Activated CD4-positive, CD25-positive, alpha-beta regulatory T cell treated with anti-CD3 and anti-CD28 coated beads, Interleukin-2, amount 50 U/mL, for 72 hours (primary cell): ENCODE measurements at regions not wholly inside any gene's neighbourhood (a gene's known extent, or its start where the extent isn't known, plus 50 kb on each side); places are given as distances from the start of the nearest gene placed in this dataset.

Experiments used
- DNase-seq: peaks from one replicate; pipeline ENCODE4 v3.0.0; 2021

- DNase-seq, result no peak
These were observed 248.5 kb downstream of the HAUS1 start for GRCh38 chr18:46352520-46353250.

GRCh38 chr18:46353460-46353859 is 249.3 kb downstream of the HAUS1 start:
- no peak for DNase-seq

GRCh38 chr18:46356278-46357033 is 252.3 kb downstream of the HAUS1 start:
- no peak for DNase-seq

- DNase-seq, result no peak
These were observed 256.0 kb downstream of the HAUS1 start for GRCh38 chr18:46360102-46360699.

GRCh38 chr18:46360866-46361265 is 256.7 kb downstream of the HAUS1 start:
- DNase-seq, result no peak

GRCh38 chr18:46362533-46362932 is 258.3 kb downstream of the HAUS1 start:
- no peak for DNase-seq

- no peak for DNase-seq
These were observed 259.9 kb downstream of the HAUS1 start for GRCh38 chr18:46364048-46364447.

GRCh38 chr18:46366201-46366600 is 262.0 kb downstream of the HAUS1 start:
- no peak for DNase-seq

- DNase-seq, result no peak
These were observed 262.7 kb downstream of the HAUS1 start for GRCh38 chr18:46366751-46367376.

GRCh38 chr18:46369323-46369722 is 265.1 kb downstream of the HAUS1 start:
- DNase-seq, result no peak

GRCh38 chr18:46370898-46371297 is 266.7 kb downstream of the HAUS1 start:
- DNase-seq, result no peak

- no peak for DNase-seq
These were observed 268.5 kb downstream of the HAUS1 start for GRCh38 chr18:46372670-46373069.

- DNase-seq, result no peak
These were observed 268.9 kb downstream of the HAUS1 start for GRCh38 chr18:46373131-46373530.

- no peak for DNase-seq
These were observed 269.6 kb downstream of the HAUS1 start for GRCh38 chr18:46373791-46374190.

- no peak for DNase-seq
These were observed 270.7 kb downstream of the HAUS1 start for GRCh38 chr18:46374850-46375249.

- no peak for DNase-seq
These were observed 273.4 kb downstream of the HAUS1 start for GRCh38 chr18:46377557-46377956.

GRCh38 chr18:46378126-46378863 is 274.1 kb downstream of the HAUS1 start:
- no peak for DNase-seq

GRCh38 chr18:46378864-46379207 is 274.7 kb downstream of the HAUS1 start:
- DNase-seq, result no peak

GRCh38 chr18:46379323-46379950 is 275.3 kb downstream of the HAUS1 start:
- no peak for DNase-seq

- DNase-seq, result no peak
These were observed 271.9 kb downstream of the LOXHD1 start for GRCh38 chr18:46385124-46385523.

- DNase-seq, result no peak
These were observed 270.2 kb downstream of the LOXHD1 start for GRCh38 chr18:46386788-46387187.

GRCh38 chr18:46387441-46388131 is 269.4 kb downstream of the LOXHD1 start:
- DNase-seq, result no peak
